NCI-H1048 (cell line): ENCODE measurements at regions not wholly inside any gene's neighbourhood (a gene's known extent, or its start where the extent isn't known, plus 50 kb on each side); places are given as distances from the start of the nearest gene placed in this dataset.
"Not testable (repeated sequence)": the region's sequence is repeated elsewhere in the genome, so short reads cannot be mapped to it uniquely, and the experiment has no call there.

Source experiments
- DNase-seq: peaks from one replicate; lab custom pipeline; 2025; lab: John Stamatoyannopoulos, UW

GRCh38 chr7:13198036-13198435, 510.6 kb downstream of the ARL4A start:
- DNase-seq: no peak

- DNase-seq: no peak
Observed at GRCh38 chr7:13198727-13199126, 511.3 kb downstream of the ARL4A start.

- DNase-seq: no peak
Observed at GRCh38 chr7:13201628-13202027, 514.2 kb downstream of the ARL4A start.

GRCh38 chr7:13217768-13218167, 530.3 kb downstream of the ARL4A start:
- DNase-seq: no peak

- no peak for DNase-seq
Observed at GRCh38 chr7:13225068-13225467, 537.6 kb downstream of the ARL4A start.

- DNase-seq: no peak
Observed at GRCh38 chr7:13226385-13226784, 539.0 kb downstream of the ARL4A start.

- DNase-seq: no peak
Observed at GRCh38 chr7:13231216-13231615, 543.8 kb downstream of the ARL4A start.

- no peak for DNase-seq
Observed at GRCh38 chr7:13235436-13235835, 548.0 kb downstream of the ARL4A start.

- no peak for DNase-seq
Observed at GRCh38 chr7:13236026-13236425, 548.6 kb downstream of the ARL4A start.

- no peak for DNase-seq
Observed at GRCh38 chr7:13240349-13240748, 552.9 kb downstream of the ARL4A start.

- DNase-seq: no peak
Observed at GRCh38 chr7:13241416-13241815, 554.0 kb downstream of the ARL4A start.

- no peak for DNase-seq
Observed at GRCh38 chr7:13257661-13258060, 570.2 kb downstream of the ARL4A start.

GRCh38 chr7:13258386-13258785, 571.0 kb downstream of the ARL4A start:
- DNase-seq: no peak

- DNase-seq: no peak
Observed at GRCh38 chr7:13259930-13260329, 572.5 kb downstream of the ARL4A start.

- DNase-seq: no peak
Observed at GRCh38 chr7:13262929-13263530, 575.6 kb downstream of the ARL4A start.

- no peak for DNase-seq
Observed at GRCh38 chr7:13265271-13265670, 577.8 kb downstream of the ARL4A start.

- DNase-seq: not testable (repeated sequence)
Observed at GRCh38 chr7:13274205-13274604, 586.8 kb downstream of the ARL4A start.

- no peak for DNase-seq
Observed at GRCh38 chr7:13276977-13277376, 589.5 kb downstream of the ARL4A start.

- DNase-seq: no peak
Observed at GRCh38 chr7:13278020-13278419, 590.6 kb downstream of the ARL4A start.

- DNase-seq: peak; percentile 25
Observed at GRCh38 chr7:13279854-13280435, 592.5 kb downstream of the ARL4A start.

- no peak for DNase-seq
Observed at GRCh38 chr7:13282377-13282980, 595.0 kb downstream of the ARL4A start.

GRCh38 chr7:13286916-13287315, 599.5 kb downstream of the ARL4A start:
- DNase-seq: no peak

- DNase-seq: no peak
Observed at GRCh38 chr7:13288516-13288915, 601.1 kb downstream of the ARL4A start.

GRCh38 chr7:13290975-13291374, 603.5 kb downstream of the ARL4A start:
- no peak for DNase-seq
